Mucosa of gallbladder (tissue), 1 donor: ENCODE measurements at regions not wholly inside any gene's neighbourhood (a gene's known extent, or its start where the extent isn't known, plus 50 kb on each side); places are given as distances from the start of the nearest gene placed in this dataset.

Experiments used
- DNase-seq: peaks from one replicate; pipeline ENCODE4 v3.0.0-alpha.2; 2020; ENCODE audit warnings: low spot score
- donor health status: DM: no; HTN: no; CAD: no.

DNA sequence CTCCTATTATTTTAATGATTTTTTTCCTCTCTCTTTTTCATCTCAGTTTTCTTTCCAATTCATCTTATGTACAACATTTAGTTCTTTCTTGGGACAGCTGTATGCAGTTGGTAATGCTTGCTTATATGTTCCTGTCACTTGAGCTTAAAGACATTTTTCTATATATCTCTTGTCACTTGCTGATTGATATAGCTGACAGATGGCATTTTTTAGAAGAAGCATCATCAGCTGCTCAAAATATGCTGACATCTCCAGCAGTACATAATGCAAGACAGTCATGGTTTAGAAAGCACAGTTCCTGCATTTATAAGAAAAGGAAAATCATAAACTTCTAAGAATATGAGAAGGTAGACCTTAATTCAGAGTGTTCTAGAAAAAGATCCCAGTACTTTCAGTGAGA lies 56.5 kb downstream of the DCAF8L1 start:
- no peak for DNase-seq

DNA sequence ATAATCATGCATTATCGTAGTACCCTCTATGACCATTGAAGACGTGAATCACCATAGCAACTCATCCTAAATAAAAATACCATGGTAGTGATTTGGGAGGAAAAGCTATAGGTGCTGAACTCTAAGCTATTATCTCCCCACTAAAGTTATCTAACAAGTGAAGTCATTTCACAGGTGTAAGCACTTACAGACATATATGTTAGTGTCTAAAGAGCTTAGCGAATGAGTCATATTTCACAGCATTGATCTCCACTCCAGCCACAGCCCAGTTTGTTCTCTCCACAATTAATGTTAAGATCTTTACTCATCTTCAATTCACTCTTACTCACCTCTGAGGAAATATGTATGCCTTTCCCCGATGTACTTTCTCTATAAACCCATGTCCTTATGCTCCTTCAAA lies 57.0 kb downstream of the DCAF8L1 start:
- DNase-seq, result no peak

DNA sequence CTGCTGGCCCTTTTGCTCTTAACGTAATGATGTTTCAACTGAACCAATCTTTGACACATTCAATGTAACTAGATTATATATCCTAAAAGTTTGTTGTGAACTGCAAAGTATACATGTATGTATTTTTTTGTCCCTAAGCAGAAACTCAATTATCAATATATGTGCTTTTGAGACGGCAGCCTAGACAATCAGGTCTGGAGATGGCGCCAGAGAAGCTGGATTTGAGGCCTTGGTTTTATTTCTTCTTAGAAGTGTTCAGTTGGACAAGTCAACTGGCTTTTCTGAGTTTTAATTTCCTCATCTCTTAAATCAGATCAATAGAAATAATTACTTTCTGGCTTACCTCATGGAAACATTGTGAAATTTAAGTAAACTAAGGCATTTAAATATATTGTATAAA lies 62.5 kb downstream of the DCAF8L1 start:
- DNase-seq, result peak; percentile 13

DNA sequence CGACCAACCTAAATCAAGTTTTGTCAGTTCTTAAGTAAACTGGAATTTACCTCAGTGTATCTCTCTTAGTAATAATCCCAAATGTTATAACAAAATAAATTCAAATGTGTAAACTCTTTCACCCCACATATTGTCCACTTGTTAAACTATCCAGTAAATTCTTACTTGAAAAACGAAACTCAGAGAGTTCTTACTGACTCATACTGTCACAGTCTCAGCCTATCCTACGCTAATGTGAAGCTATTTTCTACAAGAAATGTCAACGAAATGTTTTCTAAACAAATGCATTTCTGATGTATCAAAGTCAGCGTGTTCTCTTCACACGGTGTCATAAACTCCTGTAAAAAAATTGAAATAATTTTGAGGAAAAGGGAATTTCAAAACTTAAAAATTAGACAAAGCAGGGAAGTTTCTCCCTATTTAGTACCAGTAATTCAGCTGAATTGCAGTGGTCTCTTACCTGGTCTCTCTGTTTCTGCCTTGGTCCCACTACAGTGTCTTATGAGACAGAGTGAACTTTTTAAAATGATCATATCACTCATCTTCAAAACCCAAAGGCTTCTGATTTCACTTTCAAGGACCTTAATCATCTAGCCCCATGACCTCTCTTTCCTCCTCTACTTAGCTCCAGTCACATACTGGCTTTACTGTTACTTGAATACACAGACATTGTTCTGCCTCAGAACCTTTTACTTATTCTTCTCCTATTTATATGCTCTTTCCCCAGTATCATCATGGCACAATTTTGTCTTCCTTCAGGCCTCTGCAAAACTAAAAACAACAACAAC lies 63.3 kb downstream of the DCAF8L1 start:
- DNase-seq, result no peak

DNA sequence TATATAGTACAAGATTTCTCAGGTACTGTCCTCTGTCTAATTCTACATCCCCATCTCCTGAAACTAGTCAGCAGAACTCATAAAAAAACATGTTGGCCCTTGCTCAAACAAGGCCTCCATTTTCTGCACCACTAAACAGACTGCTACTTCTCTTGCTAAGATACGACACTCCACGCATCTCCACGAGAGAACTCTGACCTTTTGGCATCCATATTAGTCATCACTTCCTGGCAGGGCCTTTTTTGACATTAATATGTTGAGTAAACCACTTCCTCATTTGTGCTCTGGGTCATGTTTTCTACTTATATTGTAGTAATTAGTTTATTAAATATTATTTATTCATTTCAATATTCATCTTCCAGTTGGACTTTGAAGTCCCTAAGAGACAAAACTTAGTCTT lies 65.6 kb downstream of the DCAF8L1 start:
- no peak for DNase-seq

DNA sequence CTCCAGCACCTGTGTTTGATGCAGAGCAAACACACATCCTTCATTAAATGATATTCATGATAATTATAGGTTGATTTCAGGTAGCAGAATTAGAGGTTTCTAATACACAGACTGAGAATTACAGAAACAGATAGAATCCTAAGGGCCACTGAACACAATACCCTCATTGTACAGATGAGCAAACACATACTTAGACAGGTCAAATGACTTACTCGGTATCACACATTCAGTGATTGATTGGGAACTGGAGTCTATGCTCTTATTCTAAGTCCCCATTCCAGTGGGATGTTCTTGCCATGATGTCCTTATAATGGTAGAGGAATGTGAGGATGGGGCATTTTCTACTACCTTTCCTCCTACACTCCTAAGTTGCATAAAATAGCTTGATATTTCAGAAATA lies 70.8 kb downstream of the DCAF8L1 start:
- no peak for DNase-seq

DNA sequence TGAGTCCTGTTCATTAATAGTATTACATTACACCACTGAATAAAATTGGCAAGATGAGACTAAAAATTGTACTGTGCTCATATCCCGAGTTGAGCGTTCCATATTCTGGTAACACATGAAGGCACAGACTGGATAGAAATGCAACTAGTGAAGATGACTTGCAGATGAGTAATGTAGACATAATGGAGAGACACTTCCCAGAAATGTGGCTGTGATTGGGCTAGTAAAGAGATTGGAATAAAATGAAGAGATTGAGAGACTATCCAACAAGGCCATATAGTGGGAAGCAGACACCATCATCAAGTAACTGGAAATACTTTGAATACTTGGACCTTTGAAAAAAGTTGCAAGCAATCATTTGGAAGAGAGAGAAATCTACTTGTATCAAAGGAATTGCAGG lies 77.3 kb downstream of the DCAF8L1 start:
- no peak for DNase-seq

DNA sequence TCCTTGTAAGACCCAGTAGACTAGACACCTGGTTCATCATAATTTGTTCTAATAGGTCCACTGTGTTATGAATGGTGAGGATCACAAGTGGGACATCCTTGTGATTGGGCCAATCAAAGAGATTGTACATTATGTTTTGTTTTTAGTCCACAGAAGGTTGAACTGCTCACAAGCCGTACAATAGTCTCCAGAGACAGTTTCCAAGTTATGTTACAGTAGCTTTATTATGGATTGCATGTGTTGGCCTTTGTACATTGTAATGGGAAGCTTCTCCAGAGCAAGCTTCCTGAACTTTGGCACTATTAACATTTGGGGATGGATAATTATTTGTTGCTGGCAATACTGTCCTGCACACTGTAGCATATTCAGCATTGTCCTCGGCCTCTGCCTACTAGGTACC lies 86.1 kb downstream of the MAGEB10 start:
- no peak for DNase-seq

DNA sequence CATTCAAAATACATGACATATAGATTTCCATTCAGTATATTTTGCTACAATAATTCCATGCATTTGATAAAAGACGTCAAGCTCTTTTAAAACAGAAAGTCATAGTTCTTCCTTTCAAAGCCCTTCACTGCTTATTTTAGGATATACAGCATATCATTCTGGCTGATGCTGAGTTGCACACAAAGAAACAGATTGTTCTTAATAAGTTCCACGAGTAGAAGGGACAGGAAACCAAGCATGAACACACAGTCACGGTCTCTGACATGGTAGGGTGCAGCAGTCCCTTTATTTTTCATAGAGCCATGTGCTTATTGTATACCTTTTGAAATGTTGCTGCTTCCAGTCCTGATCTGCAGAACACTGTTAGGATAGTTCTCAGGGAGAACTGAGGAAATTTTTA lies 85.4 kb downstream of the MAGEB10 start:
- DNase-seq, result no peak

DNA sequence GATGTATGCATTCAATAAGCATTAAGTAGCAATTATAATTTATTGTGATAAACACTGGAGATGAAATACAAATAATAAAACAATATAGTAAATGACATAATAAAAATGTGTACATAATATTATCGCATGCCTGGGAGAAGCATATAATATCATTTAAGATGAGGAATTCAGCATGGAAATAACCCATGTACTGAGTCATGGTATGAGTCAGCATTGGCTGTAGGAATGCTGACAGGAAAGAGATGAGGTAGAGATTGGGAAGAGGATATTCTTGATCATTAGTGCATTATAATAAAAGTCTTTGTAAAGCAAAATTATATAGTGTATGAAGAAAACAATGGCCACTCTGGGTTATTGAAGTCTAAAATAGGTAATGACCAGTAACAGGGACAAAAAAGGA lies 82.8 kb downstream of the MAGEB10 start:
- DNase-seq, result no peak

DNA sequence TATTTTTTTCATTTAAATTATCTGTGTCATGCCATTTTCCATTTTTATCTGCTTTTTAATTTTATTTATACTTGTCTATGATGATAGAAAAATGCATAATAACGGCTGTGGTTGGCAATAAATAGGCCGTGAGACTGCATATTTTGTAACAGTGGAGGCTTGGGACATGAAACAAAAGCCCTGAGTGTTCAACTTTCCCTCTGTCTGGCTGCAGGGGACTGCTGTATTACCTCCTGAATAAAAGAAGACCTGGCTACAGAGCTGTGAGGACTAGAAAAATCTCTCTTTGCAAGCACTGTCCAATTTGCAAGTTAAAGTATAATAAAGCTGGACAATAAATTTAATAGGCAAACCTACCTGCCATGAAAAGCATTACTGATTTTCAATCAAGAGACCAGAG lies 82.1 kb downstream of the MAGEB10 start:
- no peak for DNase-seq

DNA sequence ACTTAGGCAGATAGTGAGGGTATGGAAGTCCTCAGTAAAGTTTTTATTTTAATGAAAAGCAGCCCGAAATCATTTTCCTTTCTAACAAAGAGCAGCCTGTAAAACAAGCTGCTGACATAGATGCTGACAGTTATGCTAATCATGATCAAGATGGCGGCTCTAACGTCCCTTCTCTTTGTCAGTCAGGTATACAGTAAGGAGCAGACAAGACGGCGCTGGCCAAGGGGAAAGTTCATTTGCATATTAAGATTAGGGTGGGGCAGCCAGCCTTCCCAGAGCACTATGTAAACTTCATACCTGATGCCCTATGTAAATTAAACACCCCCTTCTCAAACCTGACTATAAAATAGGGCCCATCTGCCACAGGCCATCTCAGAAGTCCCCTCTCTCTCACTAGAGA lies 76.9 kb downstream of the MAGEB10 start:
- DNase-seq, result no peak

DNA sequence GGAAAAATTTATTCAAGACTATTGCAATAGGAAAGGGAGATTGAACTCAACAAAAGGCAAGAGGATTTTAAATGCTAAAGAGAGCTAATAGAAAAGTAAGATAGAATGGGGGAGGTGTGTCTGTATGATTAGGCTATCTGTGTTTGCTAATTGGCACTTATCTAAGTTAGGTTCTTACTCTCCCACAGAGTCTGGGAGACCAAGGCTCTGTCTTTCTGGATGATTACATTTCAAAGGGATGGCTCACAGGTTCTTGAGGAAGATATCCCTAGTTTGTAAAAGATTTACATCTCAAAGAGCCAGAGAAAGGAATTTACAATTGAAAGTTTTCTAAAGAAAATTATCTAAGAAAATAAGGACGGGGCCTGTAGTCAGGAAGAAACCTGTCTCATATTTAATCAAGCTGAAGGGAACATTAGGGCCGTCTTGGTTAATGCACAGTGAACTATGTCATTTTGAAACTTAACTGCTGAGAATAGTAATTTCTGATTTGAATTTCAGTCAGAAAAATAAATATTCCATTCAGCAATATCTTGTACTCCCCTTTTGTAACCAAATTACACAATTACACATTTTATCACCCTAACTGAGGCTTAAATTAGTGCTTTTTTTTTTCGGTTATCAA lies 75.8 kb downstream of the MAGEB10 start:
- no peak for DNase-seq

DNA sequence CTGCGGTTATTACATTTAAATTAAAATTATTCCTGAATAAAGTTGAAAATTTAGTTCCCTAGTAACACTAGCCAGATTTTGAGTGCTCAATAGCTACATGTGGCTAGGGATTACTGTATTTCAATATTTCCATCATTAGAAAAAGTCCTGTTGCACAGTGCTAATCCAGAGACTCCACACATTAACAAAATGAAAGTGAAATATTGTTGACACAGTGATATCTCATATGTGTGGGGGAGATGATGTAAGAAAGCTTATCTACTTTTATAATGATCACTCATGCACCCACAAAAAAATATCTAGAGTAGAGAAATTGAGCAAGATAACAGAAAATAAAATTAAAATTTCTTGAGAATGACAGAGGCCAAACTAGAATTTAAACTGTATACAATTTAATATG lies 74.9 kb downstream of the MAGEB10 start:
- no peak for DNase-seq

DNA sequence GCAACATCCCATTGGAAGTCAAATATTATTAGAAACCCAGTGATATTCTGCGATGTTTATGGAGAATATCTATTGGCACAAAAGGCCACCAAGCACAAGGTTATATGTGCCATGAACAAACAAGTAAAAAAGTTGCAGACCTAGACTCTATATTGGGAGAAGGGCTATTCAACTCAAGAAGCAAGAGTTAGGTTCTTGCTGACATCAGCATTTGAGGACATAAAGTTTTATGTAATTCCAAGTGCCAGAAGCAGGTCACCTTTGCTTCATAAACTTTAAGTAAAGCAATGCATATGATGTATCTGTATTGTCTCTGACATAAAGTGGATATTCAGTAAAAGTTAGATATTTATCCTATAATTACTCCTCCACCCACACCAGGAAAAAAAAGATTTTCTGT lies 71.1 kb downstream of the MAGEB10 start:
- no peak for DNase-seq
